Thyroid gland (tissue), 4 donors: ENCODE measurements at regions not wholly inside any gene's neighbourhood (a gene's known extent, or its start where the extent isn't known, plus 50 kb on each side); places are given as distances from the start of the nearest gene placed in this dataset.

Experiments
- POLR2A ChIP-seq, 2 donors: fragments of 450-650 bp; IDR thresholded peaks; one replicate each; pipeline ENCODE4 v1.6.1; 2017; ENCODE audit warnings: antibody characterized with exemption in 2 of 2, mild to moderate bottlenecking in 2 of 2, moderate library complexity in 1 of 2
- TF ChIP-seq, protein P1 (sequence below), 6 experiments: fragments of 200-600 bp in 3 of 6; fragments of 450-650 bp in 3 of 6; sonication (generic) in 3 of 6; IDR thresholded peaks; one replicate each; pipeline ENCODE4 v1.5.1; 2016 to 2019; ENCODE audit warnings: antibody characterized with exemption in 6 of 6, mild to moderate bottlenecking in 2 of 6, inconsistent platforms in 1 of 6, moderate library complexity in 1 of 6

DNA sequence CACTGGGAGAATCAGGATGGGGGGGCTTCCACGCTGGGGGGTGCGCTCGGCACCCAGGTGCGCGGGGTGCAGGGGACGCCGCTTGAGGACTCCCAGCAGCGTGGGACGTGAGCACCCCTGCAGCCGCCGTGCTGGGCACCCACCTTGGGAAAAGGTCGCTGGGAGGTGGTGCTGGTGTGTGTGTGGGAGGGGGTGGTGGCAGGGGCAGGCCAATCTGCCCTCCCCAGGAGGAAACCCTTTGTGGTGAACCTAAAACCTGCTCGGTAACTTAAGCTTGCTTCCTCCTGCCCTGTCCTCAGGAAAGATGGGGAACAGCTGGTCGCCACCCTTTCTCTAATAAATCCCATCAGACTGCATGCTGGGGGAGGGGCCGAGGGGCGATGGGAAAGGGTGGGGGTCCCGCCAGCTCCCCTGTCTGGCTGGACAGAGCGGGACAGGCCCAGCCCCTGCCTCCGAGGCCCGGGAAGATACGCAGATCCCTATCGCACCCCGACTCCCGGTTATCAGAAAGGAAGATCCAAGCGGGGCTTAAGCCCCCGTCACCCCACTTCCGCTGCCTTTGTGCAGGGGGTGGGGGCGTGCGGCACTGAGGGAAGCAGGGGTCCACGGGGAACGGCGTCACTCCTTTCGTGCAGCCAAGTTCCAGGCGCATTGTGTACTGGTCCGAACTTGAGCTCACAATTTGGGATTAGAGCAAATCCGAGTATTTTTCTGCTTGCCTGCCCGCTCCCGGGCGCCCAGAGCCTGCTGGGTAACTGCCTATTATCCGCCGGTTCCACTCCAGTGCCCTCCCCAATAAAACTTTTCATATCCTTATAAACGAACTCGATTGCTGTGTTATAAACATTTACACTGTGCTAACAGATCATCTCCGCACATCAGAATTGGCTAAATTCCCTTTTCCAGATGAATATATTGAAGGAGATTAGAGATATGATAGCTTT, 64.6 kb downstream of the UNCX start:
- TF ChIP-seq, protein P1, sequence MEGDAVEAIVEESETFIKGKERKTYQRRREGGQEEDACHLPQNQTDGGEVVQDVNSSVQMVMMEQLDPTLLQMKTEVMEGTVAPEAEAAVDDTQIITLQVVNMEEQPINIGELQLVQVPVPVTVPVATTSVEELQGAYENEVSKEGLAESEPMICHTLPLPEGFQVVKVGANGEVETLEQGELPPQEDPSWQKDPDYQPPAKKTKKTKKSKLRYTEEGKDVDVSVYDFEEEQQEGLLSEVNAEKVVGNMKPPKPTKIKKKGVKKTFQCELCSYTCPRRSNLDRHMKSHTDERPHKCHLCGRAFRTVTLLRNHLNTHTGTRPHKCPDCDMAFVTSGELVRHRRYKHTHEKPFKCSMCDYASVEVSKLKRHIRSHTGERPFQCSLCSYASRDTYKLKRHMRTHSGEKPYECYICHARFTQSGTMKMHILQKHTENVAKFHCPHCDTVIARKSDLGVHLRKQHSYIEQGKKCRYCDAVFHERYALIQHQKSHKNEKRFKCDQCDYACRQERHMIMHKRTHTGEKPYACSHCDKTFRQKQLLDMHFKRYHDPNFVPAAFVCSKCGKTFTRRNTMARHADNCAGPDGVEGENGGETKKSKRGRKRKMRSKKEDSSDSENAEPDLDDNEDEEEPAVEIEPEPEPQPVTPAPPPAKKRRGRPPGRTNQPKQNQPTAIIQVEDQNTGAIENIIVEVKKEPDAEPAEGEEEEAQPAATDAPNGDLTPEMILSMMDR (IDR thresholded peaks at IDR 0.05): no peak
- no peak for TF ChIP-seq POLR2A (IDR thresholded peaks at IDR 0.05)
